ENCODE measurements at regions not wholly inside any gene's neighbourhood (a gene's known extent, or its start where the extent isn't known, plus 50 kb on each side); places are given as distances from the start of the nearest gene placed in this dataset.

GRCh38 chr12:104873374-104873773 is 84.7 kb downstream of the SLC41A2 start:
- Histone ChIP-seq H3K27me3 (no peaks in the 10 kb centered on the region), H3K36me3 (no peaks in the 10 kb centered on the region), H3K27ac (no peak overlapping the region), H3K4me1 (peaks cover 0 to 12% (median 7%) of the 10 kb centered on the region in 4 donors), H3K9me3 (no peaks in the 10 kb centered on the region), H3K4me3 (no peak overlapping the region)
- TF ChIP-seq EP300 (IDR thresholded peaks at IDR 0.05) (no peak), POLR2A (IDR thresholded peaks at IDR 0.05) (no peak), CTCF (IDR thresholded peaks at IDR 0.05) (no peak), POLR2AphosphoS5 (IDR thresholded peaks at IDR 0.05) (no peak)
- DNase-seq: no peak
- intact Hi-C loops (cut with DNase I): no loop called here
- WGBS, 2 donors: 89 to 97% methylated on average over 2 of the region's 2 CpGs

- no peak overlapping the region for H3K4me3 ChIP-seq
- no peaks in the 10 kb centered on the region for H3K9me3 ChIP-seq
- H3K27me3 ChIP-seq: no peaks in the 10 kb centered on the region
- DNase-seq: no peak
- H3K36me3 ChIP-seq: no peaks in the 10 kb centered on the region
- intact Hi-C loops (cut with DNase I): no loop called here
- H3K27ac ChIP-seq: no peak overlapping the region
- TF ChIP-seq CTCF (IDR thresholded peaks at IDR 0.05): no peak
- TF ChIP-seq EP300 (IDR thresholded peaks at IDR 0.05): no peak
- no peak for TF ChIP-seq POLR2AphosphoS5 (IDR thresholded peaks at IDR 0.05)
- TF ChIP-seq POLR2A (IDR thresholded peaks at IDR 0.05): no peak
- H3K4me1 ChIP-seq: peaks cover 0 to 12% (median 7%) of the 10 kb centered on the region in 4 donors
- 94 to 96% methylated on average over 1 of the region's 1 CpG for WGBS, 2 donors
These were observed 87.3 kb downstream of the SLC41A2 start for GRCh38 chr12:104870797-104871196.

- H3K9me3 ChIP-seq: no peaks in the 10 kb centered on the region
- H3K36me3 ChIP-seq: no peaks in the 10 kb centered on the region
- DNase-seq: no peak
- no peaks in the 10 kb centered on the region for H3K4me1 ChIP-seq
- no peak for TF ChIP-seq EP300 (IDR thresholded peaks at IDR 0.05)
- no peak for TF ChIP-seq POLR2A (IDR thresholded peaks at IDR 0.05)
- TF ChIP-seq POLR2AphosphoS5 (IDR thresholded peaks at IDR 0.05): no peak
- no peak for TF ChIP-seq CTCF (IDR thresholded peaks at IDR 0.05)
- H3K27me3 ChIP-seq: no peaks in the 10 kb centered on the region
- H3K27ac ChIP-seq: no peak overlapping the region
- WGBS, 2 donors: 79 to 95% methylated on average over 2 of the region's 2 CpGs
- no peak overlapping the region for H3K4me3 ChIP-seq
- intact Hi-C loops (cut with DNase I): no loop called here
These were observed 91.8 kb downstream of the SLC41A2 start for GRCh38 chr12:104866291-104866690.

- H3K9me3 ChIP-seq: no peaks in the 10 kb centered on the region
- H3K27ac ChIP-seq: no peak overlapping the region
- DNase-seq: no peak
- TF ChIP-seq CTCF (IDR thresholded peaks at IDR 0.05): no peak
- TF ChIP-seq POLR2A (IDR thresholded peaks at IDR 0.05): no peak
- no peak for TF ChIP-seq POLR2AphosphoS5 (IDR thresholded peaks at IDR 0.05)
- TF ChIP-seq EP300 (IDR thresholded peaks at IDR 0.05): no peak
- H3K27me3 ChIP-seq: no peaks in the 10 kb centered on the region
- no peak overlapping the region for H3K4me3 ChIP-seq
- H3K4me1 ChIP-seq: no peaks in the 10 kb centered on the region
- intact Hi-C loops (cut with DNase I): no loop called here
- 63 to 89% methylated on average over 1 of the region's 1 CpG for WGBS, 2 donors
- no peaks in the 10 kb centered on the region for H3K36me3 ChIP-seq
These were observed 93.0 kb downstream of the SLC41A2 start for GRCh38 chr12:104865080-104865479.

GRCh38 chr12:104864668-104865067 is 93.4 kb downstream of the SLC41A2 start:
- H3K36me3 ChIP-seq: no peaks in the 10 kb centered on the region
- no peaks in the 10 kb centered on the region for H3K4me1 ChIP-seq
- intact Hi-C loops (cut with DNase I): no loop called here
- TF ChIP-seq POLR2AphosphoS5 (IDR thresholded peaks at IDR 0.05) (no peak), POLR2A (IDR thresholded peaks at IDR 0.05) (no peak), EP300 (IDR thresholded peaks at IDR 0.05) (no peak), CTCF (IDR thresholded peaks at IDR 0.05) (no peak)
- no peak for DNase-seq
- H3K27ac ChIP-seq: no peak overlapping the region
- H3K4me3 ChIP-seq: no peak overlapping the region
- no peaks in the 10 kb centered on the region for H3K27me3 ChIP-seq
- no peaks in the 10 kb centered on the region for H3K9me3 ChIP-seq

All from sigmoid colon (tissue), 6 donors.